ENCODE measurements at regions not wholly inside any gene's neighbourhood (a gene's known extent, or its start where the extent isn't known, plus 50 kb on each side); places are given as distances from the start of the nearest gene placed in this dataset.

DNA sequence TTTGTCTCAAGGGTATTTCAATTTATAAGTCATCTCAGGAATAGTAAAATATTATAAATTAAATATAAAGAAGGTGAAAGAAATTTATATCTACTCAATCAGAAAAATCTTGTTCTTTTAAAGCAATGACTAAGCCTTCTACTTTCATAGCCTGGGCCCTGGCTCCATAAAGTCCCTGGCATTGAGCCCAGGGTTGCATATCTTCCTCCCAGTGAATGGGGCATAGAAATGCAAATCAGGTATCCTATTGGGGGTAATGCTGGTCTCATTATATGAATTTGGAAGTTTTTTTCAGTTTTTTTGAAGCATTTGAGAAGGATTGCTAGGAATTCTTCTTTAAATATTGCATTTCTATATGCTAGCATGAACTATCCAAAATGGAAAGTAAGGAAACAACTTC, 73.9 kb upstream of the MC2R start:
- POLR2A ChIA-PET = no interaction called here
- no peak for TF ChIP-seq SUZ12 (IDR thresholded peaks at IDR 0.05)
- TF ChIP-seq CTBP1 (IDR thresholded peaks at IDR 0.05; ENCODE audit: borderline replicate concordance) = no peak
- no peak for TF ChIP-seq NFRKB (IDR thresholded peaks at IDR 0.05)
- no peak for TF ChIP-seq FOXK2 (IDR thresholded peaks at IDR 0.05)
- no peak for TF ChIP-seq FOXM1 (IDR thresholded peaks at IDR 0.05; ENCODE audit: borderline replicate concordance)
- TF ChIP-seq, protein P1, sequence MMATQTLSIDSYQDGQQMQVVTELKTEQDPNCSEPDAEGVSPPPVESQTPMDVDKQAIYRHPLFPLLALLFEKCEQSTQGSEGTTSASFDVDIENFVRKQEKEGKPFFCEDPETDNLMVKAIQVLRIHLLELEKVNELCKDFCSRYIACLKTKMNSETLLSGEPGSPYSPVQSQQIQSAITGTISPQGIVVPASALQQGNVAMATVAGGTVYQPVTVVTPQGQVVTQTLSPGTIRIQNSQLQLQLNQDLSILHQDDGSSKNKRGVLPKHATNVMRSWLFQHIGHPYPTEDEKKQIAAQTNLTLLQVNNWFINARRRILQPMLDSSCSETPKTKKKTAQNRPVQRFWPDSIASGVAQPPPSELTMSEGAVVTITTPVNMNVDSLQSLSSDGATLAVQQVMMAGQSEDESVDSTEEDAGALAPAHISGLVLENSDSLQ (IDR thresholded peaks at IDR 0.05) = no peak
- TF ChIP-seq ARNT (IDR thresholded peaks at IDR 0.05) = no peak
- TF ChIP-seq ELF4 (IDR thresholded peaks at IDR 0.05) = no peak
- no peak for TF ChIP-seq FOXA1 (IDR thresholded peaks at IDR 0.05)
- TF ChIP-seq HDGF (IDR thresholded peaks at IDR 0.05; ENCODE audit: borderline replicate concordance) = no peak
- no peak for TF ChIP-seq SP1 (IDR thresholded peaks at IDR 0.05)
- no peak for TF ChIP-seq L3MBTL2 (conservative IDR thresholded peaks at IDR 0.05)
- TF ChIP-seq TARDBP (IDR thresholded peaks at IDR 0.05) = no peak
- CTCF ChIA-PET = no interaction called here
- DNase-seq (ENCODE audit: extremely low spot score) = no peak

DNA sequence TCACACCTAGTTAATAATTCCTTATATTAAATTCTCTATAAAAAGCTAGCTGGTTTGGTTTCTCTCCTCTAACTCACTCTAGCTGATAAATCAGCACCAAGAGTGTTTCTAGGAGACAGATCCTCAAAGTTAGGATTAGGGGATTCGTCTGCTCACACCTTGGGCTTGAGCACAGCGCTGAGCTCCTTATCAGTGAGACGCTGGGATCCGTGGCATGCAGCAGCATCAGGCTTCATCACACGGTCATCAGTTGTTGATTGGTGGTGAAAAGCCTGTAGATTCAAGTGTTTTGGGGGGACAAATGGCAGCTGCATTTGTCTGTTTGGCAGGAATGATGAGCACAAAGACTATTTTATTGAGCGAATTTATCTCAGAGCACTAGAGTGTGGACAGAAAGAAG, 72.6 kb upstream of the MC2R start:
- CTCF ChIA-PET = no interaction called here
- TF ChIP-seq NFRKB (IDR thresholded peaks at IDR 0.05) (no peak), ZNF384 (IDR thresholded peaks at IDR 0.05) (no peak), ELF4 (IDR thresholded peaks at IDR 0.05) (no peak), SUZ12 (IDR thresholded peaks at IDR 0.05) (no peak), TARDBP (IDR thresholded peaks at IDR 0.05) (no peak), FOXK2 (IDR thresholded peaks at IDR 0.05) (no peak), LEF1 (IDR thresholded peaks at IDR 0.05; ENCODE audit: borderline replicate concordance) (no peak), L3MBTL2 (conservative IDR thresholded peaks at IDR 0.05) (no peak), SP1 (IDR thresholded peaks at IDR 0.05) (no peak), CTBP1 (IDR thresholded peaks at IDR 0.05; ENCODE audit: borderline replicate concordance) (no peak)
- TF ChIP-seq, protein P1 (IDR thresholded peaks at IDR 0.05) = no peak
- DNase-seq (ENCODE audit: extremely low spot score) = no peak
- POLR2A ChIA-PET = no interaction called here

DNA sequence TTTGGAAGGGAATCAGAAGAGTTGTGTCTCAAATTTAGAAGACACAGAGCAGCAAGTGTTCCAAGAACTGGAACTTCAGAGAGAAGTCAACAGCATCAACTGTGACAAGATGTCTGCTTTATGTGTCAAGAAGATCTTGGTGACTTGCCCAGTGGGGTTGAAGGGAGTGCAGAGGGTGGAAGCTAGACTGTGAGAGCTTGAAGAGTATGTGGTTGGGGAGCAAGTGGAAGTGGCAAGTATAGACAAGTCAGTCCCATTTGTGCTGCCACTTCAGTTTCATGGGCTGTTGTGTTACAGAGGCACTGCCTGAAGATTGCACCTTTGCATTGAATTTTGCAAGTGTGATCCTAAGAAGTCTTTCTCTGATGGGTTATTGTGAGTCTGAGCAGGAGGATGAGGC, 68.7 kb upstream of the MC2R start:
- POLR2A ChIA-PET = no interaction called here
- CTCF ChIA-PET = no interaction called here
- no peak for TF ChIP-seq BHLHE40 (IDR thresholded peaks at IDR 0.05; ENCODE audit: borderline replicate concordance)
- TF ChIP-seq FOXA1 (IDR thresholded peaks at IDR 0.05) = no peak
- no peak for TF ChIP-seq LEF1 (IDR thresholded peaks at IDR 0.05; ENCODE audit: borderline replicate concordance)
- no peak for TF ChIP-seq FOXM1 (IDR thresholded peaks at IDR 0.05; ENCODE audit: borderline replicate concordance)
- no peak for TF ChIP-seq HDGF (IDR thresholded peaks at IDR 0.05; ENCODE audit: borderline replicate concordance)
- TF ChIP-seq CTBP1 (IDR thresholded peaks at IDR 0.05; ENCODE audit: borderline replicate concordance) = no peak
- TF ChIP-seq, protein P1 (IDR thresholded peaks at IDR 0.05) = no peak
- TF ChIP-seq ZNF384 (IDR thresholded peaks at IDR 0.05) = no peak
- no peak for TF ChIP-seq L3MBTL2 (conservative IDR thresholded peaks at IDR 0.05)
- no peak for TF ChIP-seq NFRKB (IDR thresholded peaks at IDR 0.05)
- TF ChIP-seq SP1 (IDR thresholded peaks at IDR 0.05) = no peak
- TF ChIP-seq FOXK2 (IDR thresholded peaks at IDR 0.05) = no peak
- TF ChIP-seq ELF4 (IDR thresholded peaks at IDR 0.05) = no peak
- no peak for DNase-seq (ENCODE audit: extremely low spot score)

DNA sequence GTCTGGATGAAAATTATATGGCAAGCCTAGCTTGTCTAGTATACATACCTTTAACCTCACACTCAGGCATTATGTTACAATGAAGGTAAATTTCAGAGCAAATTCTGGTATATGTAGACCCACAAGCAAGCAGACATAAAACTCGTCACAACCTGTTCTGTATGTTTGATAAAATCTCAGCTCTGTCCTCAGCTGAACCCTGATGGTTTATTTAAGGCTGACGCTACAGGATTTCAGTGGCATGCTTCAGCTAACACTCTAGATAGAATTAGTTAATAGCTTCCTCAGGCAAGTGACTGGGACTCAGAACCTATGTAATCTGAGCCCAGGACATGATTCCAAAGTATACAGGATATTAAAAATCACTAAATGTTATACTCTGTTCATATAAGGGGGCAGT, 68.2 kb upstream of the MC2R start:
- TF ChIP-seq ELF4 (IDR thresholded peaks at IDR 0.05) = no peak
- no peak for TF ChIP-seq FOXK2 (IDR thresholded peaks at IDR 0.05)
- TF ChIP-seq HDGF (IDR thresholded peaks at IDR 0.05; ENCODE audit: borderline replicate concordance) = no peak
- TF ChIP-seq, protein P1 (IDR thresholded peaks at IDR 0.05) = no peak
- no peak for TF ChIP-seq BHLHE40 (IDR thresholded peaks at IDR 0.05; ENCODE audit: borderline replicate concordance)
- no peak for TF ChIP-seq ARNT (IDR thresholded peaks at IDR 0.05)
- CTCF ChIA-PET = no interaction called here
- DNase-seq (ENCODE audit: extremely low spot score) = no peak
- POLR2A ChIA-PET = no interaction called here

DNA sequence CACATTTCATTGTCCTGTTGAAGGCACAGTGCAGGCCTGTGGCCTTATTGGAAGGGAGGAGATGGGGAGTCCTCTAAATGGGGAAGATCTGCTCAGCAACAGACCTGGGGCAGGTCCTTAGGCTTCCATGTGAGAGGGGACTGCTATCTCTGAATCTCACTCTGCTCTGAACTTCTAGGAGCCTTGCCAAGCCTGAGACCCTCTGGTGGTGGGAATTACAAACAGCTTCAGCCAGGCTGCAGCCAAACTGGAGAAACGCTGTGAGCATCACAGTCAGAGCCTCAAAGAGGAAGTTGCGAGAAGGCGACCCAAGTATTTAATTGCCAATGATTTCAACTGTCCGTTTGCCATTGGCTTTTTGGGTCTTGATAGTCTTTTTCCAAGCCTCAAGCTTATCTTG, 66.8 kb upstream of the MC2R start:
- no peak for DNase-seq (ENCODE audit: extremely low spot score)
- ChIA-PET CTCF (no interaction called here), POLR2A (no interaction called here)
- TF ChIP-seq ZNF384 (IDR thresholded peaks at IDR 0.05) (no peak), CTBP1 (IDR thresholded peaks at IDR 0.05; ENCODE audit: borderline replicate concordance) (no peak), HDGF (IDR thresholded peaks at IDR 0.05; ENCODE audit: borderline replicate concordance) (no peak), FOXM1 (IDR thresholded peaks at IDR 0.05; ENCODE audit: borderline replicate concordance) (no peak), LEF1 (IDR thresholded peaks at IDR 0.05; ENCODE audit: borderline replicate concordance) (no peak), L3MBTL2 (conservative IDR thresholded peaks at IDR 0.05) (no peak), FOXK2 (IDR thresholded peaks at IDR 0.05) (no peak), SUZ12 (IDR thresholded peaks at IDR 0.05) (no peak), ARNT (IDR thresholded peaks at IDR 0.05) (no peak), NFRKB (IDR thresholded peaks at IDR 0.05) (no peak), TARDBP (IDR thresholded peaks at IDR 0.05) (no peak), BHLHE40 (IDR thresholded peaks at IDR 0.05; ENCODE audit: borderline replicate concordance) (no peak), FOXA1 (IDR thresholded peaks at IDR 0.05) (no peak)
- TF ChIP-seq, protein P1 (IDR thresholded peaks at IDR 0.05) = no peak

Measured in HEK293T (cell line).